HG03442 (cell line): ENCODE measurements at regions not wholly inside any gene's neighbourhood (a gene's known extent, or its start where the extent isn't known, plus 50 kb on each side); places are given as distances from the start of the nearest gene placed in this dataset.
"Not testable (repeated sequence)": the region's sequence is repeated elsewhere in the genome, so short reads cannot be mapped to it uniquely, and the experiment has no call there.

Experiments
- ATAC-seq: cut with Tn5 transposase; IDR thresholded peaks from one replicate; pipeline ENCODE4 v1.9.1; 2021; ENCODE audit warnings: mild to moderate bottlenecking, moderate library complexity; ENCODE audit not compliant: unreplicated experiment

GRCh38 chr7:79664884-79665676, 211.6 kb upstream of the MAGI2 start:
- ATAC-seq, result no peak

- ATAC-seq, result no peak
Observed at GRCh38 chr7:79658304-79658703, 204.8 kb upstream of the MAGI2 start.

GRCh38 chr7:79653136-79653631, 199.7 kb upstream of the MAGI2 start:
- no peak for ATAC-seq

DNA sequence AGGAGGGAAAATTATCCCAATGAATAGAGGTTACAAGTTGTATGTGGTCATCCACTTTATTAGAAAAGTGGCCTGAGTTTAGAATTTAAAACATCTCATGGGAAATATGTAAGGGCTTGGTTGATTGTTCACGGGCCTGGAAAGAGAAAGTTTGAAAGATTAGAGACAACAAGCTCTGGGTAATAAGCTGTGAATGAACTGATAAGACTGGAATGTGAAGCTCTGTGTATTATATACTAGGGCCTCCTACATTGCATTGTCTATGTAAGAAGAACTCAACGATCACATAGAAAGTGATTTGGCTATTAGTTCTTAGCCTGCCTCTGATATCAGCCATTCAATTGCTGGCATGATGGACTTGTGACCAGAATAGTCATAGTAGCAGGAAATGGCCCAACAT, 199.2 kb upstream of the MAGI2 start:
- no peak for ATAC-seq

GRCh38 chr7:79647711-79648110, 194.2 kb upstream of the MAGI2 start:
- ATAC-seq, result no peak

DNA sequence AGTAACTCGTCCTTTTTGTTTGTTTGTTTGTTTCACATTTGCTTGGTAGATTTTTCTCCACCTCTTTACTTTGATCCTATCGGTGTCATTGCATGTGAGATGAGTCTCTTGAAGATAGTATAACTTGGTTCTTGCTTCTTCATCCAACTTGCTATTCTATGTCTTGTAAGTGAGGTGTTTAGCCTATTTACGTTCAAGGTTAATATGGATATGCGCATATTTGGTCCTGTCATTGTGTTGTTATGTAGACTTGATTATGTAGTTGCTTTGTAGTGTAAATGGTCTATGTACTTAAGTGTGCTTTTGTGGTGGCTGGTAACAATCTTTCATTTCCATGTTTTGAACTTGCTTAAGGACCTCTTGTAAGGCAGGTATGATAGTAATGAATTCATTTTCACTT, 192.8 kb upstream of the MAGI2 start:
- ATAC-seq, result no peak

GRCh38 chr7:79636849-79637248, 183.4 kb upstream of the MAGI2 start:
- ATAC-seq, result no peak

- ATAC-seq, result not testable (repeated sequence)
Observed at GRCh38 chr7:79625921-79626320, 172.5 kb upstream of the MAGI2 start.

DNA sequence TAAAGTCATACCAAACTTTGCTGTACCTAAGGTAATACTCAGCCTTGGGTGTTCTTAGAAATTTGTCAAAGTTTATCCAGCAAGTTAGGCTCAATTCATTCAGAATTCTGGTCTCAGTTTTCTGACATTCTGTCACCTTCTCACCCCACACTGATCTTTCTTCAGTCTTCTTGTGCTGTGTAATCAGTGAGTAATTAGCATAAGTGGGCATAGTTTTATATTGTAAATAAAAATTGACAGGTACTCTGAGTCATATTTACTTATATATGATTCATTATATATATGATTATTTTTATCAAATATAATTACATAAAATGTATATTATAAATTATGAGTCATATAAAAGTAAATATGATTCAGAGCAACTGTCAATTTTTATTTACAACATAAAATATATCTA, 170.9 kb upstream of the MAGI2 start:
- no peak for ATAC-seq

GRCh38 chr7:79622781-79623180, 169.3 kb upstream of the MAGI2 start:
- ATAC-seq, result no peak

DNA sequence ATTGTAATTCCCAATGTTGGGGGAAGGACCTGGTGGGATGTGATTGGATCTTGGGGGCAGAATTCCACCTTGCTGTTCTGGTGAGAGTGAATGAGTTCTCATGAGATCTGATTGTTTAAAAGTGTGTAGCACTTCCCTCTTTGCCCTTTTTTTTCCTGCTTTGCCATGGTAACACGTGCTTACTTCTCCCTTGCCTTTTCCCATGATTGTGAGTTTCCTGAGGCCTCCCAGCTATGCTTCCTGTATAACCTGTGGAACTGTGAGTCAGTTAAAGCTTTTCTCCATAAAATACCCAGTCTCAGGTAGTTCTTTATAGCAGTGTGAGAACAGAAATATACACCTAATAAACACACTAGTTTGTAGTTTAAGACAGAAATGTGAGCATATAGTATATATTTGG, 166.8 kb upstream of the MAGI2 start:
- ATAC-seq, result no peak

DNA sequence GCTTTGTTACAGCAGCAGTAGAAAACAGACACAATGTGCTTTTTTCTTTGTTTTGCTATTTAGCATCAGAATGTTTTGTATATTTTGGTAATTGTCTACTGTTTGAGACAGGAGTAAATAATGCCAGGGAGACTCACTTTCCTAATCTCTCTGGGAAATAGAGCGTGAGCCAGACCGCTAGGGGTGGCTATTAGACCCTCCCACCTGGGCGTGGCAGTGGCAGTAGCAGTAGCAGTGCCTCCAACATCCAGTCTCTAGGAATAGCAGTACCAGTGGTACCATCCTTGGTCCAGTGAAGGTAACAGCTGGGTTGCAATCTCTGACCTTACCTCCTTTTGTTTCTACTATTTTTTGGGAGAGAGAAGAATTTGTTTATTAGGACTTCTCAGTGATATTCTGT, 165.7 kb upstream of the MAGI2 start:
- no peak for ATAC-seq

- ATAC-seq, result no peak
Observed at GRCh38 chr7:79615871-79616640, 162.6 kb upstream of the MAGI2 start.

DNA sequence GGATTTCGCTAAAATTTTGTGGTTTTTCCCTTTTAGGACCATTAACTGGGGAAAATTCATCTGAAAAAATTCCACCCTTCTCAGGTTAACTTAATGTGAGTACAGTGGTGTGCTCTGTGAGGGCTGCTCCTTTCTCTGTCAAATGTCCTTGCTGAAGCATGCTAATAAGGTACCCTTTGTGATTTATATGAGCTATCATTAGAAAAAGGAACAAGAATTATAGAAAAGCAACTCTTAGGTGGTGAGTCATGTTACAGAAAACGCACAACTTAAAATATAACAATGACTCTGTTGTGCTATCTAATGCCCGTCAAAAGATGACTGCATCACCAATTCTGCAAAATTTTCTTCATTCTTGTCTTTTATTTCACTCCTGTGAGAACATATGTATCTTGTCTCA, 162.0 kb upstream of the MAGI2 start:
- ATAC-seq, result no peak

DNA sequence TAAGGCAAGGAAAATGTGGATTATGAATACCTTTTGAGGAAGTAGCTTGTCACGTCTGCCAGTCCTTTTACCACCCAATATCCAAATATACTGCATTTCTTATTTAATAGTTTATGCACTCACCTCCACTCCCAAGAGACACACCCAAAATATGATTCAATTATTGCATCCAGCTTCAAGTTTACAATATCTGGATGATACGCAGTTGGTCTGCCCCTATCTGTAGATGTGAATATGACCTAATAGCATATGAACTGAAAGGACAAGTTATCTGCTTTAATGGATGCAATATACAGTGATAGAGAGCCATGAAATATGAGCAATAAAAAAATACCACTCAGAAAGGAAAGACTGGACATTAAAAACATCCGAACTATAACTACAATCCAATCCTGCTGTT, 159.4 kb upstream of the MAGI2 start:
- no peak for ATAC-seq

DNA sequence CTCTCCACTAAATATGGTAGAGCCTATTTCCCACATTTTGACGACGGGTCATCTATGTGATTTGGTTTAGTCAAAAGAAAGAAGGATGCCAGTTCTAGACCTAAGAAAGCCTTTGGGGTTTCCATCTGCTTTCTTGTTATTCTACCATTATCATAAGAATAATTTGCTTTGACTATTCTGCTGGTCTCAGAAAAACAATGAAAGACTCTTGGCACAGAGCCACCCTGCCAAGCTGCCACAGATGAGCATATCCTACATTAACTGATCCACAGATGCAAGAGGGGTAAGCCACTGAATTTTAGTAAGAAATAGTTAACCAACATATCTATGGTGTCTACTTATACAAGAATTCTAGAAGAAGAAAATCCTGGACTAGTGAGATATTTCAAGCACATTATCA, 158.6 kb upstream of the MAGI2 start:
- ATAC-seq, result no peak

- no peak for ATAC-seq
Observed at GRCh38 chr7:79610748-79611304, 157.4 kb upstream of the MAGI2 start.

GRCh38 chr7:79610313-79610712, 156.8 kb upstream of the MAGI2 start:
- ATAC-seq, result no peak

DNA sequence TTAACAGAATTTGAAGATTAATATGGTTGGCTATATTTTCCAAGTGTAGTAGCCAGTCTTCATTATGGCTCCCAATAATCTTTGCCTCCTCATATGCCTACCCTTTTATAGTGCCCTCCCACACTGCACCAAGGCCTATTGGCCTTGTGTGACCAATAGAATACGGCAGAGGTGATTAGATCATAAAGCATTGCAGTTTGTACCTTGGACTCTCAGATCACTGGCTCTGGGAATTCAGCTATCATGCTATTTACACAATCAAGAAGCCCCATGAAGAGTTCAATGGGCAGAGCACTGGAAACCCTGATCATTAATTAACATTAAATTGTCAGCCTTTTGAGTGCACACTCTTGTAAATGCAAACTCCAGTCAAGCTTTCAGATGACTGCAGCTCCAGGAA, 154.5 kb upstream of the MAGI2 start:
- ATAC-seq, result no peak

GRCh38 chr7:79604841-79605240, 151.4 kb upstream of the MAGI2 start:
- no peak for ATAC-seq

GRCh38 chr7:79598351-79598750, 144.9 kb upstream of the MAGI2 start:
- ATAC-seq, result no peak

DNA sequence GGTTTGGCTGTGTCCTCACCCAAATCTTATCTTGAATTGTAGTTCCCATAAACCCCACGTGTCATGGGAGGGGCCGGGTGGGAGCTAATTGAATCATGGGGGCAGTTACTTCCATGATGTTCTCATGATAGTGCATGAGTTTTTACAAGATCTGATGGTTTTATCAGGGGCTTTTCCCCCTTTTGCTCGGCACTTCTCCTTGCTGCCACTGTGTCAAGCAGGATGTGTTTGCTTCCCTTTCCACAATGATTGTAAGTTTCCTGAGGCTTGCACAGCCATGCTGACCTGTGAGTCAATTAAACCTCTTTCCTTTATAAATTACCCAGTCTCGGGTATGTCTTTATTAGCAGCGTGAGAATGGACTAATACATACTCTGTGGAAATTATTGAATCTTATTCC, 141.2 kb upstream of the MAGI2 start:
- ATAC-seq, result not testable (repeated sequence)
